ENCODE measurements at regions not wholly inside any gene's neighbourhood (a gene's known extent, or its start where the extent isn't known, plus 50 kb on each side); places are given as distances from the start of the nearest gene placed in this dataset.

- TF ChIP-seq EZH2 (IDR thresholded peaks at IDR 0.05) = no peak
- no peak for TF ChIP-seq POLR2AphosphoS5 (IDR thresholded peaks at IDR 0.05; ENCODE audit: borderline replicate concordance, low read depth, low read length)
- TF ChIP-seq FOXP2 (optimal IDR thresholded peaks at IDR 0.05; ENCODE audit: control extremely low read depth, extremely low read length, insufficient read depth) = no peak
Observed at GRCh38 chr2:104406261-104406726, 447.6 kb upstream of the POU3F3 start.

All from SK-N-MC (cell line).